ENCODE measurements at regions not wholly inside any gene's neighbourhood (a gene's known extent, or its start where the extent isn't known, plus 50 kb on each side); places are given as distances from the start of the nearest gene placed in this dataset.

DNA sequence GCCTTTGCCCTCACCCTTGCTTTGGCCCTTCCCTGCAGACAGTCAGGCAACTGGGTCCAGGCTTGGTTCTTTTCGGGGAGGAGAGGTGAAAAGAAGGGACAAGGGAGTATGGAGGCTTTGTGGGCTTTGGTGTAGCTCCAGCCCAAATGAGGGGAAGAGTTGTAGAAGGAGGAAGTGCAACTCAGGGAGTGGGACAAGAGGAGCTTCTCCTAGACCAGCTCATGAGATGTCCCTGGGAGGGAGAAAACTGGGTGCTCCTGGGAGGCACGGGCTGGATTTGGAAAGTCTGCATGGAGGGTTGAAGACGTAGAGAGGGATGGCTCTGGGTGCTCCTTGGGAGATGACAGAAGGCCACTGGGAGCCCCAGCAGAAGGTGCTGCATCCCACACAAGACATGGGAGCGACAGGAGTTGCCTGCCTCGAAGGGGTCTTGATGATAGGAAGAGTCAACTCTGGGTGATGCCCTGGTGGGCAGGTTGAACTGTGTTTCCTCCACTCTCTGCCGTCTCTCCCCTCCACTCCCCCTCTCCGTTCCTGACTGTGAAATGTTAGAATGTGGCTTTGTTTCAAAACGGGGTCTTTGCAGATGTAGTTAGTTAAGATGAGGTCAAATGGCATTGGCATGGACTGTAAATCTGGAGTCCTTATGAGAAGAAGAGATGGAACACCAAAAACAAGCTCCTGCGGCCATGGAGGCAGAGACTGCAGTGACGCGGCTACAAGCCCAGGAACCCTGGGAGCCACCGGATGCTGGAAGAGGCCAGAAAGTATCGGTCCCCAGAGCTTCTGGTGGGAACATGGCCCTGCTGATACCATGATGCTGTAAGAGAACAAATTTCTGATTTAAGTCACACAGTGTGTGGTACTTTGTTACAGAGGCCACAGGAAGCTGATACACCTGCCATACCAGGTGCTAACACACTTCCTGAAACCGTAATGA, 298.5 kb downstream of the GLRX3 start:
- no peak for DNase-seq

GRCh38 chr10:130435961-130436360, 299.8 kb downstream of the GLRX3 start:
- no peak for DNase-seq

DNA sequence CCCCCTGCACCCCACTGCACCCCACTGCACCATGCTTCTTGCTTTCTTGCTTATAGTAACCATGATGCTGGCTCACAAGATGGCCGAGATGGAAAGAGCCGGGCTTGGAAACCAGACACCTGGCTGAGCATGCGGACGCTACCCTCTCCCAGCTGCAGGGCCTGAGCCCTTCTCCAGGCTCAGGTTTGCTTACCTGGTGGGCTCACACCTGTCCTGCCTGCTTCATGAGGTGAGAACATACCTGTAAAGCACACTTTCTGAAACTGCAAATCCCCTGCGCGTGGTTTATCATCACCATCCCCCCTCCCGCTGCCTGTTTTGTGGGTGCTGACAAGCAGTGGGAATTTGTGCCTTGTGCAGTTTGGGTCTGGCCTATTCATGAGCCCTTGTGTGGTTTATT, 302.7 kb downstream of the GLRX3 start:
- DNase-seq: no peak

- DNase-seq: no peak
Measured at GRCh38 chr10:130439766-130440165, 303.6 kb downstream of the GLRX3 start.

GRCh38 chr10:130440494-130440893, 304.3 kb downstream of the GLRX3 start:
- DNase-seq: no peak

GRCh38 chr10:130440971-130441370, 304.8 kb downstream of the GLRX3 start:
- DNase-seq: no peak

GRCh38 chr10:130443066-130443465, 306.9 kb downstream of the GLRX3 start:
- DNase-seq: no peak

DNA sequence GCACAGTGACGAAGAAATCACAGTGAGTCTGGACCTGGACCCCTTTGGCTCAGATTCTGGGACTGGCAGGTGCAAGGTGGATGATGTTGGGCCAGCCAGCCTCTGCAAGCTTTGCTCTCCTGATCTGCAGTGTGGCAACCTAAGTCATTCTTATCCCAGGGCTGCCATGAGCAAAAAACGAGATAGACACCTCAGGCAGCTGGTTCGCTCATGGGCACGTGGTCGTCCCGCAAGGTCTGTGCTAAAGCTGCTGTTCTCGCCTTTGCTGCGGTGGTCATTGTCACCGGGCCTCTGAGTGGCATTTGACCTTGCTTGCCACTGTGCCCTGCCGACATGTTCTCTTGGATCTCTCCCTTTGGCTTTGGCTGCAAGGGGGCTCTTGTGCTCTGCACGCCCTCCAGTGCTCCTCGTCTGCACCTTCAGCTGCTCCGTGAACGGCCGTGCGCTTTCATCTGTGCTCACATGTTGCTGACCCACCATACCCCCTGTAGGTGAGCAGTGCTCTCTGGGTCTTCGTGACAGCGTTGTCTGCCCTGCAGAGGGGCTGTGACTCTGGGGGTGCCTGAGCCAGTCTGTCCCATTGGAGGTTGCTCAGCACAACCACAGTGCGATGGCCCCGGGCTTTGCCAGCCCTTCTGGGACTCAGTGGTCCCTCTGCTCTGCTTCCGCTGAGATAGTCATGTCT, 317.0 kb downstream of the GLRX3 start:
- no peak for DNase-seq

DNA sequence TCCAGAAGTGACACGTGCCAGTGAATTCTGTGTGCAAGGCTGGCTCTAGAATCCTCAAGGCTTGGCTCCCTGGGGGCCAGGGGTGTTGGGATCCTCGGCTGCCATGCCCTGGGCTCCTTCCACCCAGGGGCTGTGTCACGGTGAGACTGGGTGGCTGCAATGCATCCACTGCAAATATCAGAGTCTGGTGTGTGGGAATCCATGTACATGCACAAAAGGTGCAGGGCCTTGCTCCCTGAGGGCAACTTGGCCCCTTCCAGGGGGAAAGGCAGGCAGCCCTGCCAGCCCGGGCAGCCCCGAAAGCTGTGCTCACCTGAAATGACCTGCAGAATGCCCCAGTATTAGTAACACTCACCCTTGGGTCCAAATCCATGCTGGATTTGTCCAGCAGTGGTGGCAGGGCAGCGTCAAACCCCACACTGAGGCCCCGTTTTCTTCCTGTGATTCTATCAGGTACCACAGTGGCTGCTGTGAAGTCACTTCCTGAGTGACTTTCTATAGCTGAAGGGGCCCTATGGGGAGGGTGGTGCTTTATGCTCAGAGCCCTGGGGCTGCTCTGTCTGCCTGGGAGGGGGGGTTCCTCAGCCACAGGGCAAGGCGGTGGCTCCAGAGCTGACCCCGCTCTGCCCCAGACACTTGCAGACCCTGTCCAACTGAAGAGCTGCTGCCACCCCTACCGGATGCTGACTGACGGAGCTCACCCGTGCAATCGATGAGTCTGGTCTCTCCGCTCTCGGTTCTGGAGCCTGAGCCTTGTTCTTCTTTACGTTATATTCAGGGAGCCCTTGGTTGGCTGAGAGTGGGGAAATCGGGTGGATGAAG, 317.7 kb downstream of the GLRX3 start:
- DNase-seq: no peak

DNA sequence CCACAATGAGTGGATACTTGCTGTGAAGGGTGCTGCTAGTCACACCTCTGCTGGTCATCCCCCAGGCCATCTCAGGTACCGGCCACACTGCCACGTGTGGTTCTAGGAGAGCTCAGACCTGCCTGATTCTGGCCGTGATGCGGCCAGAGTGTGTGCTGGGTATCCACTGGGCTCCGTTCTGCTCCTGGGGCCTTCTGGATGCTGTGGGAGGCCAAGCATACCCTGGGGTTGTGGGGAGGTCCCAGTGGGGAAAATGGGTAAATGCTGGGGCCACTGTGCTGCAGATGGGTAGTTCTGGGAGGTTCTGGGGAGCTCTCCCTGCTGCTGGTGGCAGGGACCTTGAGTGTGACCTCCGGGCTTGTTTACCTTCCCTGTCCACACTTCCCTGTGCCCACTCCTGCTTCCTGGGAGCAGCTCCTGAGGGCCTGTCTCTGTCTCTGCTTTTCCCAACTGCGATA, 318.4 kb downstream of the GLRX3 start:
- no peak for DNase-seq

DNA sequence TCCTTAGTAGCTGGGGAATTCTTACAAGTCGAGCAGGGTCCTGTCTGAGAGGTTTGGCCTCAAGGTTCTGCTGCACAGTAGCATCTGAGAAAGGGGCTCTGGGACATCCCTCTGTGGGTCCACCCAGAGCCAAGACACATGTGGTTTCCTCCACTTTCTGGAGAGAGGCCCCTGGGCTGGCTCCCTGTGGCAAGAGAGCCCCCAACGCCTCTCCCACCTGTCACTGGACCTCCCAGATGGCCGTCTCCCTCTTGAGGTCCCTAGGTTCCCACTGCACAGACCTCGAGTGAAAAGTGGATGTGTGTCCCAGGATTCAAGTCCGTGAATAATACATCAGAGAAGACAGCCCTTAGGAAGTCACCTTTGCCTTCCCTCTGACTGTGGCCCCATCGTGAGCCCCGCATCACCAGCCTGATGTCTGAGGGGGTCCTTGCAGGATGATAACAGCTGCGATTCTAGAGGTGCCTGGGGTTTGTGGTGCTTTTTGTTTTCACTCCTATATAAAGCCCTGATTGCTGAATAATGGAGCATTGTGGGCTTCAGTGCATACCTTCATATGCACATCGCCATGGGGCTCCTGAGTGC, 319.0 kb downstream of the GLRX3 start:
- no peak for DNase-seq

DNA sequence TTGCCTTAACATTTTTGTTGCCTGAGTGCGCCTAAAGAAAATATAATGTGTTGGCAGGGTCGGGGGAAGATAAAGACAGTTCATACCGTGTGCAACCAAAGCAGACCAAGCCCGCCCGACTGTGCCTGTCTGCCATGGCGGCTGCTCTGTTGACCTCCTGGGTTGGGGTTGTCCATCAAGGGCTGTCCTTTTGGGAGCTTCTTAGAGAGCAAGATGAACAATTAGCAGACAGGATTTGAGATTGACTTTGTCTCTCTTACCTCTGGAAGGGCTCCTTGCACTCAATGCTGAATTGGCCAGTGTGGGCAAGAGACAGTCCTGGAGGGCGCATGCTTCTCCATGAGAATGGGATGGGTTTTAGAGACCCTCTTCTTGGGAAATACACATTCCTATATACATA, 319.6 kb downstream of the GLRX3 start:
- DNase-seq: no peak

GRCh38 chr10:130456616-130457015, 320.4 kb downstream of the GLRX3 start:
- DNase-seq: no peak

GRCh38 chr10:130458509-130458908, 322.3 kb downstream of the GLRX3 start:
- DNase-seq: no peak

DNA sequence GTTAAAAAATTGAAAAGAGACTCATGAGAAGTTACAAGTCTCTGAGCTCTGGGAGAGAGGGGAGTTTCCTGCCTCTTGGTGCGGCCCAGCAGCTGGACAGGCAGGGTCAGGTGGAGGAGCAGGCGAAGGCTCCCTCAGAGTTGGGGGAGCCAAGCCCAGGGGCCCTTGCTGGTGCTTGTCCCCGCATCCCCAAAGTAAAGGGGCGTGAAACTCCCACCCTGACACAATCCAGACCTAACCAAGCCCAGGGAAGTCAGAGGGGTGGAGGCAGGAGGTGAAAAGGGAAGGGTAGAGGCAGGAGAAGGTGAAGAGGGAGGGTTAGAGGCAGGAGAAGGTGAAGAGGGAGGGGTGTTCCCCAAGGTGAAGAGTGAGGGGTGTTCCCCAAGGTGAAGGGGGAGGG, 322.8 kb downstream of the GLRX3 start:
- no peak for DNase-seq

- DNase-seq: no peak
Measured at GRCh38 chr10:130459851-130460490, 323.8 kb downstream of the GLRX3 start.

DNA sequence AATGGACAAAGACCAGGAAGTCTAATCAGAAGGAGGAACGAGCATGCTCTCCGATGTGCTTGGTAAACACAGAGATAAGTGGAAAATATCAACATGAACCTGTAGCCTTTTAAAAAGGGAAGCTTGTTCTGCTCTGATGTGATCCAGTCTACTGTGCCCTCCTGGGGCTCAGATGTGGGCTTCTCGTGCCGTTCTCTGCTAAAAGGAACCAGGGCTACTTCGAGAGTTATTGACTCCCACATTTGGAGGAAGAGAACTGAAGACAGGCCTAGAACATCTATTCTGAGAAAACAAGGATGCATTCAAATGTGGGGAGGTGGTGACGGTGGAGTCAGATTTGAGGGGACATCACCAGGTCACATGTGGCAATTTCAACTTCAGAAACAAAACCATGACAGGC, 325.4 kb downstream of the GLRX3 start:
- DNase-seq: no peak

DNA sequence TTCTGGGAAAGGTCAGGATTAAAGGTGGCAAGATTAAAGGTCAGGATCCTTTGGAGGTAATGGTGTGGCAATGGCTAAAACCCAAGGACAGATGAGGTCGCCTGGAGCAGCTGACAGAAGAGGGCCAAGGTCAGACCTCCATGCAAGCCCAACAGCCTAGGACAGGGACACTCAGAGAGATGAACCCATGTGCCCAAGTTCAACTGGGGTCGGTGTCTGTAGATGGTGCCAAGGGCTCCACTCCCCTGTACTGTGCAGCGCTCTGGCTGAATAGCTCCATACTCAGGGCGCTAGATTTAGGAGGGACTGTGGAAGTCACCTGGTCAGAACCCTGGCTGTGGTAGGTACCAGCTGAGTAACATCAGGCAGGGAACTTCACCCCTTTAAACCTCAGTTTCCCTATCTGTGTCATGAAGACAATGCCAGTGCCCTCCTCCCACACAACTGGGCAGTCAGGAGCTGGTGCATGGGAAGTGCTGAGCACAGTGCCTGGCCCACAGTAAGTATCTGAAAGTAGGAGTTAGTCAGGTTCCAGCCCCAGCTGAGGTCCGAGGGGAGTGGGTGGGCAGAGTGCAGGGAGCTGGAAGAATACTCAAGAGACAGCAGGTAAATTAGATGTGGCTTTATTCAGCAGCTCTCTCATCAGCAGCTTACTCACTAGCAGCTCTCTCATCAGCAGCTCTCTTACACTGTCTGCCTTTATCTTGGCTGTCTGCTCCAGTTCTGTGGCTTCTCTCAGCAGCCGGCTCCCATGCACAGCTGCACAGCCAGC, 327.1 kb downstream of the GLRX3 start:
- DNase-seq: no peak

DNA sequence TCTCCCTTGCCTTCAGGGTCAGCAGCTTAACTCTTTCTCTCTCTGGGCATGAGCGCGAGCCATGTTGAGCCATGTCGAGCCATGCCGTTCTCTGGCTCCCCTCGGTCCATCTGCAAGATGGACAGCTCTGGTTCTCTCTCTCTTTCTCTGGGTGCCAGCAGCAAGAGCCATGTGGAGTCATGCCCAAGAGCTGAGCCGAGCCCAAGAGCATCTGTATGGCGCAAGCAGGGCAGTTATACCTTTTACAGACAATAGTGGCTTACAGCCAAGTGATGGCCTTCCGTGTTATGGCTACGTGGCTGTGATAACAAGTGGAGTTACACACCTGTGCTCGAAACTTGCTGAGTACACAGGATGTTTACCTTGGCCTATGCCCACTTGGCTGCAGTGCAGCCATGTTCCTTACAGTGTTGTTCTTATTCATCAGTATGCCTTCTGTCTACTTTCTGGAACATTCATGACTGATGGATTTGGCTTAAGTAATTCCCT, 327.7 kb downstream of the GLRX3 start:
- DNase-seq: no peak

GRCh38 chr10:130464426-130464825, 328.2 kb downstream of the GLRX3 start:
- no peak for DNase-seq

DNA sequence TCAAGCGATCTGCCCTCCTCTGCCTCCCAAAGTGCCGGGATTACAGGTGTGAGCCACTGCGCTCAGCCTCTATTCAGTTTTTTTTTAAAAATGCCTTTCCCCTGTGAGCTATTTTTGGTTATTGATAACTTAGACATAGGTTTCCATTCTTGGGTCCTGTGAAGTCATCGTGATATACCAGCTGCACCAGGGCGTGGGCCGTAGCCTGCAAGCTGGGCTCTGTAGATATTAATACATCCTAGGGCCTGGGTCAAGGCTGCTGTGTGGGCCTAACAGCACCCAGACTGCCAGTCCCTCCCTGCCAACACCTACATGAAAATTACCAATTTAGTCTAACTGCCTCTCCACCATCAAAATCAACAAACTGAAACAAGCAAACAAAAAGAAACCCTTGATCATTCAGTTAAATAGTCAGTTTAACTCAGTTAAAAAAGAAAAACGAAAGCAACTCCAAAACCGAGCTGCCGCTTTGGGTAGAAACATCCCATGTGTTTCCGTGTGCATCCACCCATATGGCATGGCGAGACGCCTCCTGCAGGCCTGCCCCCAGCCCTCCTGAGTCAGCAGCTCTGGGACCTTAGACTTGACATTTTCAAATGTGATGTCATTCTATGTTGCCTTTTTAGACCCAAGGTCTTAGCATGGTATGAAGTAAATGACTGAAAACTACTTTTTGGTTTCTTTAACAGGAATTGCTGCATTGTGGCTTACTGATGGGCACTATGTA, 330.2 kb downstream of the GLRX3 start:
- no peak for DNase-seq

Measured in activated CD4-positive, alpha-beta T cell treated with anti-CD3 and anti-CD28 coated beads, Interleukin-2, amount 50 U/mL, for 1 hour (primary cell).